Dedifferentiated amniotic fluid mesenchymal stem cell (primary cell): ENCODE measurements at regions not wholly inside any gene's neighbourhood (a gene's known extent, or its start where the extent isn't known, plus 50 kb on each side); places are given as distances from the start of the nearest gene placed in this dataset.
"Not testable (repeated sequence)": the region's sequence is repeated elsewhere in the genome, so short reads cannot be mapped to it uniquely, and the experiment has no call there.

Experiments
- DNase-seq: peaks from one replicate; pipeline ENCODE4 v3.0.0-alpha.2; 2016; ENCODE audit errors: extremely low spot score

GRCh38 chr6:60991427-60992028, 1294.5 kb downstream of the KHDRBS2 start:
- DNase-seq: no peak

- DNase-seq: no peak
Measured at GRCh38 chr6:60952500-60952899, 1333.5 kb downstream of the KHDRBS2 start.

GRCh38 chr6:60950221-60950923, 1335.7 kb downstream of the KHDRBS2 start:
- DNase-seq: not testable (repeated sequence)

- peak; percentile 16 for DNase-seq
Measured at GRCh38 chr6:60947416-60947815, 1338.6 kb downstream of the KHDRBS2 start.

DNA sequence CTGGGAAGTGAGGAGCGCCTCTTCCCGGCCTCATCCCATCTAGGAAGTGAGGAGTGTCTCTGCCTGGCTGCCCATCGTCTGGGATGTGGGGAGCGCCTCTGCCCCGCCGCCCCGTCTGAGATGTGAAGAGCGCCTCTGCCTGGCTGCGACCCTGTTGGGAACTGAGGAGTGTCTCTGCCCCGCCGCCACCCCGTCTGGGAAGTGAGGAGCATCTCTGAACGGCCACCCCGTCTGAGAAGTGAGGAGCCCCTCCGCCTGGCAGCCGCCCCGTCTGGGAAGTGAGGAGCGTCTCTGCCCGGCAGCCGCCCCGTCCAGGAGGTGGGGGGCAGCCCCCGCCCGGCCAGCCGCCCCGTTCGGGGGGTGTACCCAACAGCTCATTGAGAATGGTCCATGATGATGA, 1341.2 kb downstream of the KHDRBS2 start:
- DNase-seq: not testable (repeated sequence)

DNA sequence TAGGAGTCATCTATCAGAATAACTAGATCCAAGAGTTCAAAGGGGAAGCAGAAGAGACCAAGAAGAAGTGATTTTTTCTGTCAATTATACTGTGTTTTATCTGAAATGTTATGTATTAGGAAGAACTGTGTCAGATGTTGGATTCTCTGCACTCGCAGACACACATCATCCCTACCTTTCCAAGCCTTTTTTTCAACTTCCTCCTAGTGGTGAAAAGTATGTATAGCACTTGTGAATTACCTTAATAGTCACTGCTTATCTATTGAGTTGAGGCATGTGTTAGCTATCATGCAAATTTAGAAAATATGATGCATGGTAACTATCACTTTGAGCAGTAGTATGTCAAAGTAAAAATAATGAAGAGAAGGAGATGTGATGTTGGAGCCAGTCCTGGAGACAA, 1350.1 kb downstream of the KHDRBS2 start:
- DNase-seq: not testable (repeated sequence)

DNA sequence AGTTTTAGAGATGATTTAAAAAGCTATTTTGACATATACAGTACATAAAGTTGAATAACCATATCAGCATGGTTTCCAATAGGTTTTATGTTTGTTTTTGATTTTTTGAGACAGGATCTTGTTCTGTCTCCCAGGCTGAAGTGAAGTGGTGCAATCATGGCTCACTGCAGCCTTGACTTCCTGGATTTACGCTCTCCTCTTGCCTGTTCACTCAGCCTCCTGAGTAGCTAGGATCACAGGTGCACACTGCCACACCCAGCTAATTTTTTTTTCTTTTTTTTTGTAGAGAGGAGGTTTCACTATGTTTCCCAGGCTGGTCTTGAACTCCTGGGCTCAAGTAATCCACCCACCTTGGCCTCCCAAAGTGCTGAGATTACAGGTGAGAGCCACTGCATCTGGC, 1366.4 kb downstream of the KHDRBS2 start:
- not testable (repeated sequence) for DNase-seq

DNA sequence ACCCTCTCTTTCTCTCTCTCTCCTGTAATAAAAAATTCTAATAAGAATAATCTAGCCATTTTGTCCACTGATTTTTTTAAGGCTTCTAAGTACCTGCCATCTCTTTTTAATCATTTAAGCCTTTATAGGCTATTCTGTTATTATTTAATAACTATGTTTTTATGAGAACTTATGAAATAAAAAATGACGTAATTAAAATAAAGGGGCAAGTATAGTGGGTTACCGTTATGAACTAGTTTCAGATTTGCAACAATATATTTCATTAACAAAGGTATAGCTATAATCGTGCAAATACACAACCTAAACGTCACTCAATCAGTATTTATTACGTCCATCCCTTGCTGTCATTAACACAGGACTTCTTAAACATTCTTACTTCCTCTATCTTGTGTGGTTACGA, 1382.2 kb downstream of the KHDRBS2 start:
- not testable (repeated sequence) for DNase-seq

- DNase-seq: not testable (repeated sequence)
Measured at GRCh38 chr6:60893374-60893773, 1392.7 kb downstream of the KHDRBS2 start.

GRCh38 chr6:60891606-60892005, 1394.4 kb downstream of the KHDRBS2 start:
- DNase-seq: no peak

GRCh38 chr6:60877396-60877795, 1408.6 kb downstream of the KHDRBS2 start:
- DNase-seq: not testable (repeated sequence)

DNA sequence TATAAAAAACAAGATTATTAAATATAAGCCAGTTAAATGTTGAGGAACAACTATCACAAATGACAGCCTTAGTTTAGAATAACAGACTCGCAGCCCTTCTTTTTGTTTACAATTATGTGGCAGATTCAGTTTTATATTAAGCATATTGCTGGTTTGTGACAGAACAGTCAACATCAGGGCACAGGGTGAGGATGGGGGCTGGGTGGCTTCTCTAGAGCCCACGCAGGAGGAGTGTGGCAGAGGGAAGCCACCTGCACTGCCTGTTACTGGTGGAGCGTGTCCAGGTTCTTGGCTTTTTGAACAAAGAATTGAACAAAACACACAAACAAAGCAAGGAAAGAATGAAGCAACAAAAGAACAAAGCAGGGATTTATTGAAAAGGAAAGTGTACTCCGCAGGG, 1415.2 kb downstream of the KHDRBS2 start:
- not testable (repeated sequence) for DNase-seq

- no peak for DNase-seq
Measured at GRCh38 chr6:60867548-60867947, 1418.5 kb downstream of the KHDRBS2 start.

- not testable (repeated sequence) for DNase-seq
Measured at GRCh38 chr6:60843175-60843982, 1442.6 kb downstream of the KHDRBS2 start.

GRCh38 chr6:60830726-60831125, 1455.3 kb downstream of the KHDRBS2 start:
- not testable (repeated sequence) for DNase-seq

- DNase-seq: not testable (repeated sequence)
Measured at GRCh38 chr6:60822597-60822996, 1463.4 kb downstream of the KHDRBS2 start.

- not testable (repeated sequence) for DNase-seq
Measured at GRCh38 chr6:60818072-60818471, 1468.0 kb downstream of the KHDRBS2 start.

DNA sequence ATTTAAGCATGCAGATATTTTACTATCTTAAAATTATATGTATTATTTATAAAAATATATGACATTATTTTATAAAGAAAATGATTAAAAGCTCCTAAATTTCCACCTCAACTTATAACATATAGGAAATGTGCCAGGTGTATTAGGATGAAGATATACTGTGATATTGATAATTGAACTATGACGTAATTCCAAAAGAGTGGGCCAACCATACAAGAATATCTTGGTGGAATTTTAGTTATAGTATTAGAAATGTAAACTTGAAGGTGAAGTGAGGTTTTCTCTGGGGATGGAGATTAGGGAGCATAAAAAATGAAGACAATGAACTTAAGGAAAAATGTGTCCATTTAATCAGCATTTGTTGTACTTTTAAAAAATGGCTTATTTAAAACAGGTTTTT, 1471.2 kb downstream of the KHDRBS2 start:
- DNase-seq: not testable (repeated sequence)

GRCh38 chr6:60813897-60814596, 1472.0 kb downstream of the KHDRBS2 start:
- not testable (repeated sequence) for DNase-seq

DNA sequence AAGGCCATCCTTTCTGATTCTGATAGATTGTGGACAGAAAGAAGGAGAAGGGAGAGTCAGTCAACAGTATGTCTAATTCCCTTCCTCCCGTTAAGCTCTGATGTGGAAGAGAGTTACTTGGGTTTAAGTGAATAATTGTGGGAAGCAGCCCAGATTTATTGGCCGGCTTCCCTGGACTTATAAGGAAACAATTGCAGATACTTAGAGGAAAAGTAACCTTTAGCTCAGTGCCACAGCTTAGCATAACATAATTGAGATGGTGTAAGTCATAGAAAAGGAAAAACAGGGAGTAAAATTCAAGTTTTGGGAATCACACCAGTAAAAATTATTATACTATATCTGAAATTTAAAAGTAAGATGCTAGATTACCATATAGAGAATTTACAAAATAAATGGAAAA, 1475.8 kb downstream of the KHDRBS2 start:
- DNase-seq: not testable (repeated sequence)

GRCh38 chr6:60799146-60799545, 1486.9 kb downstream of the KHDRBS2 start:
- DNase-seq: not testable (repeated sequence)

DNA sequence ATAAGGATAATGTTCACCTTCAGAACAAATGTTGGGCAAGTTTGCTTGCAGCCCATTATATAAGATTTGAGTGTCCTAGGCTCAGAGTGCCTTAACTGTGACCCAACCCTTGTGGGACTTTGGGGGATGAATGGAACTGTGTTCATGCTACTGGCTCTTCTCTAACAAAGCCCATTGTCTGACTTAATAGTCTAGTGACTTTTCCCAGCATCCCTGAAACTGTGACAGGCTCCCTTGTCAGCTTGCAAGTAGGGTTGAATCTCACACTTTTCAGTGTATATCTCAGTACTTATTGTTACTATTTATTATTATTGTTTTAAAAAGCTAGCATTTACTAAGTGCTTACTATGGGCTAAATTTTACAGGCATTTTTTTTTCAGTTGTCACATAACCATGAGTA, 1488.2 kb downstream of the KHDRBS2 start:
- not testable (repeated sequence) for DNase-seq
